GM18519 (cell line): ENCODE measurements at regions not wholly inside any gene's neighbourhood (a gene's known extent, or its start where the extent isn't known, plus 50 kb on each side); places are given as distances from the start of the nearest gene placed in this dataset.

Source experiments
- ATAC-seq: cut with Tn5 transposase; IDR thresholded peaks from one replicate; pipeline ENCODE4 v1.9.1; 2021; ENCODE audit warnings: mild to moderate bottlenecking, moderate library complexity; ENCODE audit not compliant: unreplicated experiment, low FRiP score

GRCh38 chr15:68518785-68519430, 59.9 kb upstream of the CORO2B start:
- no peak for ATAC-seq

GRCh38 chr15:68524753-68525584, 53.8 kb upstream of the CORO2B start:
- ATAC-seq: no peak

GRCh38 chr15:68525815-68526214, 53.0 kb upstream of the CORO2B start:
- no peak for ATAC-seq

GRCh38 chr15:68526269-68526668, 52.5 kb upstream of the CORO2B start:
- ATAC-seq: peak; percentile 69

- ATAC-seq: no peak
These were observed 52.0 kb upstream of the CORO2B start for GRCh38 chr15:68526784-68527183.

- no peak for ATAC-seq
These were observed 50.0 kb upstream of the CORO2B start for GRCh38 chr15:68528626-68529290.
